Endodermal cell (in vitro differentiated cells): ENCODE measurements at regions not wholly inside any gene's neighbourhood (a gene's known extent, or its start where the extent isn't known, plus 50 kb on each side); places are given as distances from the start of the nearest gene placed in this dataset.
"Not testable (repeated sequence)": the region's sequence is repeated elsewhere in the genome, so short reads cannot be mapped to it uniquely, and the experiment has no call there.

Experiments used
- DNase-seq: peaks from one replicate; pipeline ENCODE4 v3.0.0-alpha.2; 2017
- H3K27ac ChIP-seq: 2 replicates; pipeline ENCODE4 v1.5.1; 2013; ENCODE audit warnings: mild to moderate bottlenecking, low read depth, low read length, moderate library complexity
- H3K27me3 ChIP-seq: 2 replicates; pipeline ENCODE4 v1.6.1; 2013; ENCODE audit warnings: mild to moderate bottlenecking, low read length, moderate library complexity; ENCODE audit not compliant: insufficient read depth, control insufficient read depth, poor library complexity, severe bottlenecking
- H3K36me3 ChIP-seq: 2 replicates; pipeline ENCODE4 v1.7.0; 2013; ENCODE audit warnings: mild to moderate bottlenecking, low read length, moderate library complexity; ENCODE audit not compliant: control insufficient read depth, insufficient read depth
- H3K4me1 ChIP-seq: one replicate; pipeline ENCODE4 v1.7.0; 2013; ENCODE audit warnings: low read length; ENCODE audit not compliant: control insufficient read depth, insufficient read depth
- H3K4me3 ChIP-seq: 2 replicates; pipeline ENCODE4 v1.5.1; 2013; ENCODE audit warnings: mild to moderate bottlenecking, low read length, moderate library complexity
- H3K9ac ChIP-seq: 2 replicates; pipeline ENCODE4 v1.6.1; 2013; ENCODE audit warnings: mild to moderate bottlenecking, low read length, moderate library complexity; ENCODE audit not compliant: poor library complexity, severe bottlenecking; ENCODE audit errors: extremely low read depth
- H3K9me3 ChIP-seq: 2 replicates; pipeline ENCODE4 v1.6.1; 2013; ENCODE audit warnings: mild to moderate bottlenecking, low read length, moderate library complexity; ENCODE audit not compliant: control insufficient read depth
- H3K27ac Mint-ChIP-seq: 2 replicates; pipeline ENCODE4 v1.8.0; 2020; ENCODE audit warnings: mixed read lengths
- H3K27me3 Mint-ChIP-seq: 2 replicates; pipeline ENCODE4 v1.8.0; 2021; ENCODE audit warnings: mild to moderate bottlenecking, mixed read lengths; ENCODE audit not compliant: insufficient read depth
- H3K36me3 Mint-ChIP-seq: 2 replicates; pipeline ENCODE4 v1.8.0; 2020; ENCODE audit warnings: low read depth, mixed read lengths
- H3K4me1 Mint-ChIP-seq: 2 replicates; pipeline ENCODE4 v1.8.0; 2020; ENCODE audit warnings: mixed read lengths
- H3K4me3 Mint-ChIP-seq: 2 replicates; pipeline ENCODE4 v1.8.0; 2020; ENCODE audit warnings: mild to moderate bottlenecking, moderate library complexity, mixed read lengths
- H3K9me3 Mint-ChIP-seq: 2 replicates; pipeline ENCODE4 v1.8.0; 2020; ENCODE audit warnings: mild to moderate bottlenecking, mixed read lengths
- CTCF ChIP-seq: fragments of 200-600 bp; sonication (generic); conservative IDR thresholded peaks from 2 replicates; pipeline ENCODE4 v1.5.0; 2021; ENCODE audit warnings: antibody characterized with exemption, mild to moderate bottlenecking
- WGBS, 2 experiments: methylation state at CpG; one replicate each; pipeline versions ENCODE4 v1.1.5 to v1.1.7; 2013; ENCODE audit warnings: missing lambda C conversion rate in 2 of 2, mixed read lengths in 1 of 2; ENCODE audit not compliant: insufficient coverage in 1 of 2, insufficient read length in 1 of 2; 5-methylcytosine and 5-hydroxymethylcytosine counted together

DNA sequence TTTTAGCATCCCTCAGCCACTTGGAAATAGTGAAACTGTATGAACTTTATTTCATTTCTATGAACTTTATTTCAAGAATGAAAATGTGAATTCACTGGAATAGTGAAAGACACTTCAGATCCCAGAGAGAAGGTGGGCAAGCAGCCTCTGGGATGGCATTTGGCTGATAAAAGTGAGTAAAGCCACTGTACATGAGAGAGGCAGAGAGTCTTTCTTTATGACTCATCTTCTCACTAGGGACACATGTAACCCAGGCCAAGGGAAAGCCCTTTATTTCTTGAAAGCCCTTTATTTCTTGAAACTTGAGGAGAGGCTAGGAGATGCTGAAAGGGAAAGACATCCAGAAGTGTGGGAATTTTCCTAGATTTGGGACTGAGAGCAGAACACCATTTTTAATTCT, 148.9 kb upstream of the SMIM30 start:
- no peaks in the 10 kb centered on the region for H3K4me1 ChIP-seq
- no peak overlapping the region for H3K4me3 ChIP-seq
- H3K4me1 Mint-ChIP-seq, result no peaks in the 10 kb centered on the region
- no peak overlapping the region for H3K9ac ChIP-seq
- no peak overlapping the region for H3K4me3 Mint-ChIP-seq
- no peak overlapping the region for H3K27ac ChIP-seq
- H3K36me3 ChIP-seq, result no peaks in the 10 kb centered on the region
- no peak for TF ChIP-seq CTCF
- H3K9me3 Mint-ChIP-seq, result peaks cover 43% of the 10 kb centered on the region
- peaks cover 37% of the 10 kb centered on the region for H3K9me3 ChIP-seq
- peaks cover 2% of the 10 kb centered on the region for H3K27me3 Mint-ChIP-seq
- no peaks in the 10 kb centered on the region for H3K27me3 ChIP-seq
- peaks cover 2% of the 10 kb centered on the region for H3K36me3 Mint-ChIP-seq
- no peak overlapping the region for H3K27ac Mint-ChIP-seq
- no peak for DNase-seq

DNA sequence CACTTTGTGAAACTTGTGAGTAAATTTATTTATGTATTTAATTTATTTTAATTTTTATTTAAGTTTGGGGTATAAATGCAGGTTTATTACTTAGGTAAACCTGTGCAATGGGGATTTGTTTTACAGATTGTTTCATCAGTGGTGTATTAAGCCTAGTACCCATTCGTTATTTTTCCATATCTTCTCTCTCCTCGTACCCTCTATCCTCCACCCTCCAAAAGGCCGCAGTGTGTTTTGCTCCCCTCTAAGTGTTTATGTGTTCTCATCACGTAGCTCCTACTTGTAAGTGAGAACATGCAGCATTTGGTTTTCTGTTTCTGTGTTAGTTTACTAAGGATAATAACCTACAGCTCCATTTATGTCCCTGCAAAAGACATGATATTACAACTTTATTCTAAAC, 145.4 kb upstream of the SMIM30 start:
- no peaks in the 10 kb centered on the region for H3K36me3 ChIP-seq
- 93% methylated on average over 4 of the region's 4 CpGs; no CpG with 5 or more reads in 1 of the 2 experiments for WGBS, 2 experiments
- TF ChIP-seq CTCF, result no peak
- Mint-ChIP-seq H3K27me3 (peaks cover 2% of the 10 kb centered on the region), H3K9me3 (peaks cover 20% of the 10 kb centered on the region), H3K4me1 (no peaks in the 10 kb centered on the region), H3K36me3 (peaks cover 2% of the 10 kb centered on the region), H3K4me3 (no peak overlapping the region), H3K27ac (no peak overlapping the region)
- no peak overlapping the region for H3K27ac ChIP-seq
- H3K27me3 ChIP-seq, result no peaks in the 10 kb centered on the region
- no peaks in the 10 kb centered on the region for H3K4me1 ChIP-seq
- no peak overlapping the region for H3K9ac ChIP-seq
- H3K4me3 ChIP-seq, result no peak overlapping the region
- peaks cover 8% of the 10 kb centered on the region for H3K9me3 ChIP-seq
- DNase-seq, result no peak

- H3K27me3 ChIP-seq, H3K27ac Mint-ChIP-seq, H3K36me3 ChIP-seq, DNase-seq, H3K4me3 Mint-ChIP-seq, H3K4me1 Mint-ChIP-seq, H3K27ac ChIP-seq, H3K4me3 ChIP-seq, H3K4me1 ChIP-seq, H3K36me3 Mint-ChIP-seq, H3K9ac ChIP-seq, H3K27me3 Mint-ChIP-seq, H3K9me3 ChIP-seq: not testable (repeated sequence)
- WGBS, 2 experiments, result 91 to 97% methylated on average over 9 to 28 of the region's 28 CpGs
- peaks cover 18% of the 10 kb centered on the region for H3K9me3 Mint-ChIP-seq
Measured at GRCh38 chr7:113263215-113263742, 144.9 kb upstream of the SMIM30 start.

- Histone ChIP-seq H3K9ac (no peak overlapping the region), H3K27ac (no peak overlapping the region), H3K4me1 (no peaks in the 10 kb centered on the region), H3K36me3 (no peaks in the 10 kb centered on the region), H3K9me3 (no peaks in the 10 kb centered on the region), H3K27me3 (no peaks in the 10 kb centered on the region), H3K4me3 (no peak overlapping the region)
- WGBS, 2 experiments, result no CpG with 5 or more reads among the region's 1 CpG
- Mint-ChIP-seq H3K4me3 (no peak overlapping the region), H3K36me3 (no peaks in the 10 kb centered on the region), H3K9me3 (peaks cover 7% of the 10 kb centered on the region), H3K27ac (no peak overlapping the region), H3K4me1 (no peaks in the 10 kb centered on the region), H3K27me3 (peaks cover 4% of the 10 kb centered on the region)
- TF ChIP-seq CTCF, result no peak
- DNase-seq, result no peak
Measured at GRCh38 chr7:113256883-113257531, 138.7 kb upstream of the SMIM30 start.
